Ammon's horn (tissue), 1 donor: ENCODE measurements at regions not wholly inside any gene's neighbourhood (a gene's known extent, or its start where the extent isn't known, plus 50 kb on each side); places are given as distances from the start of the nearest gene placed in this dataset.

Source experiments
- DNase-seq: peaks from one replicate; pipeline ENCODE4 v3.0.0-alpha.2; 2016; ENCODE audit warnings: low spot score

GRCh38 chr12:127414636-127415035, 852.3 kb upstream of the TMEM132C start:
- no peak for DNase-seq

- DNase-seq, result no peak
Measured at GRCh38 chr12:127416796-127417195, 850.2 kb upstream of the TMEM132C start.

- no peak for DNase-seq
Measured at GRCh38 chr12:127419111-127419510, 847.9 kb upstream of the TMEM132C start.

- no peak for DNase-seq
Measured at GRCh38 chr12:127421614-127422013, 845.4 kb upstream of the TMEM132C start.

GRCh38 chr12:127422935-127423566, 843.9 kb upstream of the TMEM132C start:
- DNase-seq, result no peak

GRCh38 chr12:127425474-127425873, 841.5 kb upstream of the TMEM132C start:
- no peak for DNase-seq

GRCh38 chr12:127428420-127428819, 838.5 kb upstream of the TMEM132C start:
- DNase-seq, result no peak

- no peak for DNase-seq
Measured at GRCh38 chr12:127429551-127430285, 837.3 kb upstream of the TMEM132C start.

GRCh38 chr12:127430401-127430800, 836.6 kb upstream of the TMEM132C start:
- no peak for DNase-seq

- DNase-seq, result no peak
Measured at GRCh38 chr12:127431177-127431576, 835.8 kb upstream of the TMEM132C start.

- no peak for DNase-seq
Measured at GRCh38 chr12:127431594-127431993, 835.4 kb upstream of the TMEM132C start.

GRCh38 chr12:127435439-127435838, 831.5 kb upstream of the TMEM132C start:
- DNase-seq, result no peak

GRCh38 chr12:127438512-127439244, 828.3 kb upstream of the TMEM132C start:
- DNase-seq, result no peak

- no peak for DNase-seq
Measured at GRCh38 chr12:127445581-127446139, 821.3 kb upstream of the TMEM132C start.

GRCh38 chr12:127448906-127449305, 818.1 kb upstream of the TMEM132C start:
- DNase-seq, result no peak

- DNase-seq, result no peak
Measured at GRCh38 chr12:127450826-127451225, 816.1 kb upstream of the TMEM132C start.

GRCh38 chr12:127455347-127456265, 811.4 kb upstream of the TMEM132C start:
- DNase-seq, result no peak

- no peak for DNase-seq
Measured at GRCh38 chr12:127457726-127458125, 809.2 kb upstream of the TMEM132C start.

GRCh38 chr12:127459166-127459565, 807.8 kb upstream of the TMEM132C start:
- no peak for DNase-seq

GRCh38 chr12:127459687-127460086, 807.3 kb upstream of the TMEM132C start:
- DNase-seq, result no peak

- DNase-seq, result no peak
Measured at GRCh38 chr12:127463237-127463636, 803.7 kb upstream of the TMEM132C start.

- no peak for DNase-seq
Measured at GRCh38 chr12:127469331-127469730, 797.6 kb upstream of the TMEM132C start.
